GM23248 (cell line): ENCODE measurements at regions not wholly inside any gene's neighbourhood (a gene's known extent, or its start where the extent isn't known, plus 50 kb on each side); places are given as distances from the start of the nearest gene placed in this dataset.

Experiments used
- EZH2 ChIP-seq: fragments of 200-600 bp; sonication (generic); IDR thresholded peaks from 2 replicates; pipeline ENCODE4 v1.6.1; 2018; ENCODE audit warnings: antibody characterized with exemption, mild to moderate bottlenecking; ENCODE audit not compliant: insufficient read depth, poor library complexity, severe bottlenecking
- EZH2phosphoT487 ChIP-seq: fragments of 200-600 bp; sonication (generic); IDR thresholded peaks from 2 replicates; pipeline ENCODE4 v1.6.1; 2018; ENCODE audit warnings: antibody characterized with exemption, moderate library complexity, mild to moderate bottlenecking, low read depth; ENCODE audit not compliant: insufficient read depth

GRCh38 chr3:161740421-161740820 lies 243.8 kb downstream of the OTOL1 start:
- TF ChIP-seq EZH2, result no peak
- no peak for TF ChIP-seq EZH2phosphoT487
